Right lung (tissue), 2 donors: ENCODE measurements at regions not wholly inside any gene's neighbourhood (a gene's known extent, or its start where the extent isn't known, plus 50 kb on each side); places are given as distances from the start of the nearest gene placed in this dataset.
"Not testable (repeated sequence)": the region's sequence is repeated elsewhere in the genome, so short reads cannot be mapped to it uniquely, and the experiment has no call there.

ENCODE experiments used
- DNase-seq, 2 donors: peaks; one replicate each; pipeline ENCODE4 v3.0.0-alpha.2; 2013

GRCh38 chr4:130632731-130633604 lies 1537.0 kb downstream of the C4orf33 start:
- no peak for DNase-seq

GRCh38 chr4:130636486-130636885 lies 1540.5 kb downstream of the C4orf33 start:
- DNase-seq, result no peak

DNA sequence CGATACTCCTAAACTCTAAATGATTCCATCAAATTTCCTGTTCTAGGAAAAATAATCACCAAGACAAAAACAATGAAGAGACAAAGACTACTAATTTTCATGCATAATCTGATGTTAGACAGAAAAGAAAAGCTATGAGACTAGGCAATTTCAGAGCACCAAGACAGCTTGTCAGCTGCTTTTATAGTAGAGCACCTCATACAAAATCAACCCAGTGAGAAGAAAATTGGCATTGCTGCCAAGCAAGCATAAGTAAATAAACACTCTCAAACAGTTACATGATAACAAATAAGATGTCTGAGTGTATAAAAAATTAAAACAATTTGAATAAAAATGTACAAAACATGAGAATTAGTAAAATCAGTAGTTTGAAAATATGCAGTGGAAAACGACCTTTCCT lies 1544.6 kb downstream of the C4orf33 start:
- no peak for DNase-seq

- DNase-seq, result no peak
Measured at GRCh38 chr4:130646886-130647285, 1550.9 kb downstream of the C4orf33 start.

- no peak for DNase-seq
Measured at GRCh38 chr4:130648570-130648969, 1552.6 kb downstream of the C4orf33 start.

- no peak for DNase-seq
Measured at GRCh38 chr4:130653842-130654241, 1557.9 kb downstream of the C4orf33 start.

DNA sequence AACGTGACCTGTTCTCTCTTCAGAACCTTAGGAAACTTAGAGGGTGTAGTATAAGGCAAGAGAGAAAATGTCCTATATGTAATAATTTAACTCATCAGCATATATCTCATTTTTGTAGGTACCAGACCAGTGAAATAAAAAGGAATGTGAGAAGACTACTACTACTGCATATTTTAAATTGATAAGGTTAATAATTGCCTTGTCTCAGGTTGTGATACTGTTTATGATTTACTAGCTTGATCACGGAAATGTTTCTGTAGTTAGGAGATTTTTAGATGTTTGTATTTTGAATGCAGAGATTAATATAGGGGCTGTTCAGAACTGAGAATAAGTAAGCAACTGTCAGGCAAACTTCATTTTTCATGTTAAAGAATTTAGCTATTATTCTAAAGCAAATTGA lies 1563.4 kb downstream of the C4orf33 start:
- no peak for DNase-seq

DNA sequence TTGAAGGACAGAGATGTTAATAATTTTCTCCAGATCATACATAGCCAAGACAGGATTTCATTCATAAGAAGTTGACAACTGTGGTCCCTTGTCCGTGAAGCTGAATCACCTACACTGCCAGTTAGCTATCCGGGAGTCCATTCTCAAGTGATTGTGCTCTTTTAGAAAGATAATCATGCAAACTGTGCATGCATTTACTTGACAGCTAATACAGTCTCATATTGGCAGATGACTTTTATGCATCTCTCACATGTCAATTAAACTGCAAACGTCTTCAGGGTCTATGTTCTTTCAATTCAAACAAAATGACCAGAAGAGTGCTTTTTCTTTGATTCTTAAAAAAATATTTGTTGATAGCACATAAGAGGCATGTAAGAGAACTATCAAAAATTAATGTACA lies 1572.9 kb downstream of the C4orf33 start:
- no peak for DNase-seq

DNA sequence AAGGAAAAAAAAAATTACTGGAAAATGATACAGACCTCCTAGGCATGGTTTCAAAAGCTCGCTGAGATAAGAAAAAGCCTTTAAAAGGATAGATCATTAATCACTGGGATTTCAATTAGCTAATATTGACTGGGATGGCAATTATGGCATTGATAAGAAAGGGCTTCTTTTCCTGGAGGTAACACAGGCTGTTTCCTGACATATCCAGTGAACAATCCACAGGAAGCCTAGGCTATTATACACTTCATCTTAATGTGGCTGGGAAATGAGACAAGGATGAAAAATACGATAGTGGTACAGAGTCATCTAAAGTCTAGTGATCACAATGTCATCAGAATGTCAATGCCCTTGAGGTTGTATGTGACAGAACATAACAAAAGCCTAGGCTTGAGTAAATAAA lies 1579.3 kb downstream of the C4orf33 start:
- no peak for DNase-seq

DNA sequence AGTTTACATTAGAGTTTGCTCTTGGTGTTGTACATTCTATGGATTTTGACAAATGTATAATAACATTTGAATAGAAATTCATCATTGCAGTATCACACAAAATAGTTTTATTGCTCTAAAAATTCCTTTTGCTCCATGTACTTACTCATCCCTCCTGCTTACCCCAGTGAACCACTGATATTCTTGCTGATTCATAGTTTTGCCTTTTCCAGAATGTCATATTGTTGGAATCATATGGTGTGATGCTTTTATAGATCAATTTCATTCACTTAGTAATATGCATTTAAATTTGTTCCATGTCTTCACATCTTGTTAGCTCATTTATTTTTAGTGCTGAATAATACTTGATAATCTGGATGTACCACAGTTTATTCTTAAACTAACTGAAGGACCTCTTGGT lies 1593.2 kb downstream of the C4orf33 start:
- DNase-seq, result no peak

DNA sequence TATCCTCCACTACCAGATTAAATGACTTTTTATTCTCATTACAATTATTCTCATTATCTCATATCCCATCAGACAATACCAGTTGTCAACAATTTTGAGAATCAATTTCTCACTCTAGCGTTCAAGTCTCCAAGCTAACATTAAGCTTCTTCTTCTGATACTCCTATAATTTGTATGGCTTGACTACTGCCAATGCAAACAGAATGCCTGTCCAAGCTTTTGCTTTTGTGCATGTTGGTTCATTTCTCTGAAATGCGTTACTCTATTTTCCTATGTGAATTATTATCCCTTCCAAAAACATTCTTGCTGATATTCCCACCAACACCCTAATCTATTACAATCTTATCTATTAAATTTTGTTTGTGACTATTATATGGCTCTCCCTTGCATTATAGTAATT lies 1602.3 kb downstream of the C4orf33 start:
- DNase-seq, result no peak

GRCh38 chr4:130699004-130699403 lies 1603.1 kb downstream of the C4orf33 start:
- DNase-seq, result no peak

DNA sequence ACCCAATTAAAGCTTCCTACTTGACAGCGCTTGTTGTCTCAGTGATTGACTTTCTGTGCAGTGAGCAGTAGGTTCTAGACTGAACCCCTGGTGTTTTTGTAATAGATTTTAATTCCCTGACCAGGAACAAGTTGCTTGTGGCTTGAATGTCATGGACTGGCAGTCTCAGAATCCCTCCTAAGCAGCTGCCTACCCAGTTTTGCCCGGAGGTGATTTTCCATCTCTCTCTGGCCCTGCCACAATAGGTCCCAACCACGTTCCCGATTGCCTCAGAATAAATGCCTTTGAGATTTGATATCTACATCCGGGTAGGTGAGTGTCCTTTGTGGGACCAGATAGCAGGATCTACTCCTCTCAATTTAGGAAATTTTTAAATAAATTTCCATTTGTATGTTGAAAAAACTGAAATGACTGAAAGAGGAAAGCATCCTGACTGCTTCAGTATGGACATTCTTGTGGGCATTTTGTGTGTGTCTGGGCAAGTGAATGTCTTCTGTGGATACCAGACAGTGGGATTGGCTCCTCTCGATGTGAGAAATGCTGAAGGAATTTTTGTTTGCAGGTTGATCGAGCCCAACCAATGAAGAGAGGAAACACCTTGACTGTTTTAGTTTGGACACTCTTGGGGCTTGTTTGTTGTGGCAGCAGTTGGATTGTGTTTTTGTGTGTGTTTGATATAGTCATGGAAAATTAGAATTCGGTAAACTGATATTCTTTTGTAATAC lies 1607.4 kb downstream of the C4orf33 start:
- no peak for DNase-seq

DNA sequence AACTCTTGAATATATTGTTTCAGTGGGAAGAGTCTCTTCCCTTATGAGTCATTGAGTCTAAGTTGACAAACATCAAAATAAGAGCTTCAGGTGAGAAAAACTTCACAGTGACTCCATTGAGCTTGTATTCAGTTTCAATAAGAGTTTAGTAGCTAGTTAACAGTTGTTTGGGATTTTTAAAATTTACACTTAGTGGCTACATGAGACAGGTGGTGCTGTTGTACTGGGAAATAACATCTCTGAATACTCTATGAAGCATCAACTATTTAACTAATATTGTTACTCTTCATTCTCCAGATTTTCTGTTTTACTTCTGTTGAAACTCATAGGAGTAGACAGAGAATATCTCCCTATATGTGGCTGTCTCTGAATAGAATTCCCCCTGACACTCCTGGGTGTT lies 1609.1 kb downstream of the C4orf33 start:
- no peak for DNase-seq

GRCh38 chr4:130712038-130712437 lies 1616.1 kb downstream of the C4orf33 start:
- no peak for DNase-seq

DNA sequence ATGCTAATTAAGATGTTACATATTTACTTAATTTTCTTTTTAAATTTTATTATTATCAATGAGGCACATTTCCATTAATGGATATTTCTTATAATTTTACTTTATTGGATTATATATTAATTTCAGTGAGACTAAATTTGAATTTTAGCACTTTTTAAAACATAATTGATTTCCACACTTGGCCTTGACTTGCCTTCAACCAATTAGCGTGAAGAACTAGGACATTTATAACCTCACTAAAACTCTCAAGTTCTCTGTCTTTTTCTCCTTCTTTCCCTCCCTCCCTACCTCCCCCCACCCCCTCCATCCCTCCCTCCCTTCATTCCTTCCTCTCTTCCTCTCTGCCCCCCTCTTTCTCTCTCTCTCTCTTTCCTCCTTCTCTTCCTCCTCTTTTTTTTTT lies 1618.1 kb downstream of the C4orf33 start:
- no peak for DNase-seq

- no peak for DNase-seq
Measured at GRCh38 chr4:130722361-130722760, 1626.4 kb downstream of the C4orf33 start.

DNA sequence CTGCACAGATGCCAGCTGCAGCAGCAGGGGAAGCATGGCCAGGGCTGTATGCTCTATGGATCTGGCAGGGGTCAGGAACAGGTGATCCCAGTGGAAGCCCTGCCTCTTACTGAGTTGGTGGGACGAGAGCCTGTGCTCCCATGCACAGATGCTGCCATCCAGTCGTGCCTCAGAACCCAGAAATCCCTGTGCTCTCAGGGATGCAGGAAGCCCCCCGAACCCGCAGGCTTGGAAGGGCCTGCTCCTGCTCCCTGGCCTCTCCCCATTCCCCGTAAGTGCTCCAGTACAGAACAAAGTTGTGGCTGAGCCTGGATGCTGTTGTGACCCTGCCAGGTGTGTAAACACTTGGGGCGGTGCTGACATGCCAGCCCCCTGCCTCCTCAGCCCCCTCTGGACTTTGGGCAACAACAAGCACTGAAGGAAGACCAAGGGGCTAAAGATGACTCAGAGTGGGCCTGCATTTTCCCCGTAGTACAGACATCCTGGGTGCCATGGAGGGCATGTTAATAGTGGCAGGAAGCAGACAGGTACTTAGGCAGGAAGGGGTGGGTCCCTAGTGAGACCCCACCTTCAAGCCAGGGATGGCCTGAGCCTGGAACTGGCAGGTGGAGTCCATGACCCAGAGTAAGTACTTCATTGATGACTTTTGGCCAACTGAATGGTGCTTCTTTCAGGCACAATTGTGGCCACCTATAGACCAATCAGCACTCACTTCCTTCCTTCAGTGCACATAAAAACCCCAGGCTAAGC lies 1640.7 kb downstream of the C4orf33 start:
- no peak for DNase-seq

- no peak for DNase-seq
Measured at GRCh38 chr4:130738233-130738632, 1642.3 kb downstream of the C4orf33 start.

DNA sequence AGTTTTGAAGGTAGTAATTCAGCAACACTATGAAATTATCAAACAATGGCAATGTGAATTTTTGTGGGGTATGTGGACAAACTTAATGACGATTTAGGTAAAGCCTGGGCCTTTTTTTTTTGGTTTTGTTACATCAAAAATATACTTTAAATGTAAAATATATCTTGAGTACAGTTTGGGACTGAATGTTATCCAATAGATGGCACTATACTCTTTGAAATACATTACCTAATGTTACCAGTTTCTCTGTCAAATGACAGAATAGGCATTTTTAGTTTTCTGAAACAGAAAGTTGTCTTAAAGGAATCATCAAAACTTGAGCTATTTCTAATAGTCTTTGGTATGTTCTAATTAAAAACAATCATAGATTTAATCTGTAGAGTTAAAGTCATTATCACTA lies 1651.9 kb downstream of the C4orf33 start:
- no peak for DNase-seq

DNA sequence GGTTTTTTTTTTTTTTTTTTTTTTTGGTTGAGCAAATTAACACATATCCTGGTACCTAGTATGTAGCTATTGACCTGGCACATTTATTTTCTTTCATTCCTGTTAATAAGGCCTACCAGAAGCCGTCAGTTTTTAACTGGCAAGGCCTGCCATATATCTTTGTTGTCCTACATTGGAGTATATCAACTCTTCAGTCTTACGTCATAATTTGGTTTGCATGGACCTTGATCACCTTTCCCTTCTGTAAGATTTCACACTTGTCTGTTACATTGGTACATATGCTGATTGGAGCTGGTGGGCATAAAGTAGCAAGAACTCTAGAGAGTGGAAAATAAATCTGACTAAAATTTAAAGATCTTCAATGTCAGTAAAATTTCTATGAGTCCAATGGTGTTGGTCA lies 1658.0 kb downstream of the C4orf33 start:
- DNase-seq, result no peak

DNA sequence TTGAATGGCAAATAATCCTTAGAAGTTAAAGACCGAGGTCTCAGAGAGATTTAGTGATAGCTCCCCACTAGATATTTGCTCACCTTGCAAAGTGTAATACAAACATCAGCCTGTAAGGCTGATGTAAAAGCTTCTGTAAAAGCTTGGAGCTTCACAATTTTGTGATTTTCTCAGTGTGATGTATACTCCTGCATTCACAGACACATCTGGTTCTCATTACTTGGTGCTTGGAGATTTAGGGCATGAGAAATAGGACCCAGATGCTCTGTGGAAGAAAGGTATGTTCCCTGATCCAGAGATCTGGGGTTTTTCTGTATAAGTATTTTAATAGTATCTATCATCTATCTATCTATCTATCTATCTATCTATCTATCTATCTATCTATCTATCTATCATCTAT lies 1664.3 kb downstream of the C4orf33 start:
- no peak for DNase-seq

DNA sequence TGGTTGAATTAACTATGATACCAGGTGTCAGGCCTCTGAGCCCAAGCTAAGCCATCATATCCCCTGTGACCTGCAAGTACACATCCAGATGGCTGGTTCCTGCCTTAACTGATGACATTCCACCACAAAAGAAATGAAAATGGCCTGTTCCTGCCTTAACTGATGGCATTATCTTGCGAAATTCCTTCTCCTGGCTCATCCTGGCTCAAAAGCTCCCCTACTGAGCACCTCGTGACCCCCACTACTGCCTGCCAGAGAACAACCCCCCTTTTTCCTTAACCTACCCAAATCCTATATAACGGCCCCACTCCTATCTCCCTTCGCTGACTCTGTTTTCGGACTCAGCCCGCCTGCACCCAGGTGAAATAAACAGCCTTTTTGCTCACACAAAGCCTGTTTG lies 1671.4 kb downstream of the C4orf33 start:
- not testable (repeated sequence) for DNase-seq
